ENCODE measurements at regions not wholly inside any gene's neighbourhood (a gene's known extent, or its start where the extent isn't known, plus 50 kb on each side); places are given as distances from the start of the nearest gene placed in this dataset.

DNA sequence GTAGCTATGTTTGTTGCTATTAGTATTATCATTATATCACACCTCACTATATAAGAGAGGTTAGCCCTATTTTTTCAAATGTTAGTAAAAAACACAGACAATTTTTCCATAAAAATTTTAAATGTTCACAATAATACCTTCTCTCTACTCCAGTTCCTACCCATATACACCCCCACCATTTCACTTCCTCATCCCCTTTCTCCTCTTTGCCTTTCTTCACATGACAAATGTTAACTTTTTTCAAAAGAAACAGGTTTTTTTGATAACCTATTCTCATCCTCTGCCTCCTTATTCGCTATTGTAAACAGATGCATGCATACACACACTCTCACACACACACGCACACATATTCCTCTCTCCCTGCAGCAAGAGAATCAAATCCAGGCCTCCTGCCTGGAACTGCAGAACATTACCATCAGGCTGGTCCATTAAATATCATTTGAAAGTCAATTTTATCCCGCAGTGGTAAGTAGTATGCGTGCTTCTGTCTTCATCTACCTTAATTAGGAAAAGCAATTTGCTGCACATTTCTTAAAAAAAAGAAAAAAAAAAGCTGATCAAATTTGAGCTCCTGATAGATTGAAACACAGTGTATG is 55.5 kb downstream of the MID1IP1 start:
- DNase-seq = no peak

GRCh38 chrX:38857736-38858523 is 56.7 kb downstream of the MID1IP1 start:
- no peak for DNase-seq

GRCh38 chrX:38859602-38860001 is 58.3 kb downstream of the MID1IP1 start:
- no peak for DNase-seq

DNA sequence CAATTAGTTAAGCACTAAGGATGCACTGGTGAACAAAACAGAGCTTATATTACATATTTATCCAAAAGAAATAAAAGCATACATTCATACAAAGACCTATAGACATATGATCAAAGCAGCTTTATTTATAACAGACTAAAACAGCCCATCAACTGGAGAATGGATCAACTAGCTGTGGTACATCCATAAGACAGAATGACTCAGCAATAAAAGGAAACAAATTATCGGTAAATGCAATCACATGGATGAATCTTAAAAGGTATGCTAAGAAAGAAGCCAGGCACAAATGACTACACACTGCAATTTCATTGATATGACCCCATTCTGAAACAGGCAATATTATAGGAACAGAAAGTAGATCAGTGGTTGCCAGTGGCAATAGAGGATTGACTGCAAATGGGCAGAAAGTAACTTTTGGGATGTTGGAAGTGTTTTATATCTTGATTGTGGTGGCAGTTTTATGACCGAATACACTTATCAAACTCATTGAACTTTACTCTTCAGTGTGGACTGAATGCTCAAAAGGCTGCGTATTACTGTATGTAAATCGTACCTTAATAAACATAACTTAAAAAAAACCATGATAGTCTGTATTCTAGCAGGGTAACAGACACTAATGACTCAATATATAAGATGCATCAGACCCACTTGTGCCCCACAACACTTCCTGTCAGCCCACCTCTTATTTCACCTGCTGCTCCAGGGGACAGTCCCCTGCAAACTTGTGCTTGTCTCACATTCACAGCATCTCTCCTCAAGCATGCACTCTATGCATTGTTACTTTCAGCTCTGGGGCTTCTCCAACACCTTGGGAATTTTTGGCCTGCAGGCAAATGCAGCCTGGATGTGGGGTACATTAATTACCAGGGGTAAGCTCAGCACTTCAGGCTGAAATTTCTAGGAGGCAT is 59.1 kb downstream of the MID1IP1 start:
- DNase-seq = no peak

DNA sequence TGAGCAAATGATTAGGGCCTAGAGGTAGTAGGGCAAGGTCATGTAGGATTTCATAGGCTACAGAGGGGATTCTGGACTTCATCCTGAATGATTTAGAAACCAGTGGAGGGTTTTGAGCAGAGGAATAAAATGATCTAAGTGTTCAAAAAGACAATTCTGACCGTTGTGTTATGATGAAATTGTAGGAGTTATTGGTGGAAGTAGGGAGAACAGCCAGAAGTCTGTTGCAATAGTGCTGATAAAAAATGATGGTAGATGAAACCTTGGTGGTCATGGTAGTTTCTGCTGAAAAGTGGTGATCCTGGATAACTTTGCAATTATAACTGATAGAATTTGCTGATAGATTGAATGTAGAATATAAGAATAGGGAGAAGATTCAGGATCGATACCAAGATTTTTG is 60.2 kb downstream of the MID1IP1 start:
- DNase-seq = no peak

DNA sequence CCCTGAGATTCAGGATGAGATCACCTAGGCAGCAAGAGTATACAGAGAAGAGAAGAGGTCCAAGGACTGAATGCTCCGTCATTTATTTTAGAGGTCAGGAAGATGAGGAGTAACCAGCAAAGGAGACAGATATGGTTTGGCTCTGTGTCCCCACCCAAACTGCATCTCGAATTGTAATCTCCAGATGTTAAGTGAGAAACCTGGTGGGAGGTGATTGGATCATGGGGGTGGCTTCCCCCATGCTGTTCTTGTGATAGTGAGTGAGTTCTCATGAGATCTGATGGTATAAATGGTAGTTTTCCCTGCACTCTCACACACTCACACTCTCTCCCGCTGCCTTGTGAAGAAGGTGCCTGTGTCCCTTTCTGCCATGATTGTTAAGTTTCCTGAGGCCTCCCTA is 60.8 kb downstream of the MID1IP1 start:
- no peak for DNase-seq

DNA sequence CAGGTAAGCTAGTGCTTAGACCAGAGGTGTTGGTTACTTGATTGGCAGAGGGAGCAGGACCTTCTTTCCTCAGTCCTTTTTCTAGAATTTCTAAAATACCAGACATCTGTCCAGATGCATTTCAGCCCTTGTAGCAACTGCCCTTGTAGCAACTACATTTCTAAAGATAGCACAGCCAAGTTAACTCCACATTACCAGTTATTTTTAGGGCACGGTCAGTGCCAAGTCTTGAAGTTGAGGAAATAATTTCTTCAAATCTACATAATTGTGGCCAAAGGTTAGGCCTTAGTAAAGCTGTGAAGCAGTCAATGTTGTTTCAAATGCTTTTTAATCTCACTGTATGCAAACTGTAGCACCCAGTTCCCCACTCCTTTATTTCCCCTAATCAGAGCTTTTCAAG is 62.9 kb downstream of the MID1IP1 start:
- DNase-seq = no peak

DNA sequence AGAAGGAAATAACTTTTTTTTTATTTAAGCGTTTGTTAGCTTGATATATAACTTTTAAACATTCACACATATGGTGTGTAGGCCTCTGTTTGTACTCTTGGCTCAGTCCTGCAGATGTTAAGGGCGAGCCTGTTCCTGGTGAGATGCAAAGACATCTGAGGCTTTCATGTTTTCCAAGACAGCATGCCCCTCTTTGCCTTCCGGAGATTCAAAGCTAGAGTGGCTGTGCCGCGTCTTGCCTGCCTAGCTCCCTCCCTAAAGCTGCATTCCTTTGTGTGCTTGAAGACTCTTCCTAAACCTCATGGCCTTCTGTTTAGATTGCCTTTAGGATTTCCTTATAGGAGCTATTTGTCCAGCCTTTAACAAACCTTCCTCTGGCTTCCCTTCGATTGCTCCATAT is 67.1 kb downstream of the MID1IP1 start:
- DNase-seq = no peak

DNA sequence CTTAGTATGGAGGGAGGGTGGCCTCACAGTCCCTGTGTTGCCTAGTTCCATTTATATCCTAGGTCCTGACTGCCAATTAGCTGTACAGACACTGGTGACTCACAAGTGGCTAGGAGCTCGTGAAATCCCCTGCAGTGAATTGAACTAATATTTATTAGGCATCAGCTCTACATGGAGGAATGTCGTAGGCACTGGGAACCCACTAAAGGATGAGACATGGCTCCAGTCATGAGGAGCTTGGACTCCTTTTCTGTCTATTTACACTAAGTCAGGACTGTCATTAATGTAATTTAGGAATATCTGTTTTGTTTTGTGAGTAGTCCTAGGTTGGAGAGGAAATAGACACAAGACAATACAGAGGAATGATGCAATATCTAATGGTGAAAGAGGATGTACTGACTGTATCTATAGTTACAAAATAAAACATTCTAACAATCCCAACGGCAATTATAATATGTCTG is 67.7 kb downstream of the MID1IP1 start:
- no peak for DNase-seq

DNA sequence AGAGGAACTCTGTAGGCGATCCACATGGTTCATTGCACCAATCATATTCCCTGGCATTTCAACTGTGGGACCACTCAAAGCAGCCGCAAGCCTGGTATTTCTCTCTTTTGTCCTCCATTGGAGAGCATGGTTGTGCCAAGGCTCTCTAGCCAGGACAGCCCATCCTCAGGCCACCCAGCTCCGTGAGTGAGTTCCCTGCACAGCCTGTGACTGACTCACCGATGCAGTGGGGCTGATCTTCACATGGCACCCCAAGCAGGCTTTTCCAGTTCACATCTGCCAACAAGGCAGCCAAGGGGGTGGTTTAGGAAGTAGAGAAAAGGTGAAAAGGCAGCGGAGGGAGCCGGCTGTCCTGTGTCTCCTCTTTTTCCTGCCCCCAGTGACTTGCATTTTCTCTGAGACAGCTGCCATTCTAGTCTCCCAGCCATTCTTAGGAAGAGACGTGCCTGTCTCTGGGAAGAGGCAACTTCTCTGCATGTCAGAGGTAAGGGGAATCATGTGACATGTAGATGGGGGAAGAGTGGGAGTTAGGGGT is 69.2 kb downstream of the MID1IP1 start:
- no peak for DNase-seq

- no peak for DNase-seq
Observed at GRCh38 chrX:38871129-38872029, 70.1 kb downstream of the MID1IP1 start.

DNA sequence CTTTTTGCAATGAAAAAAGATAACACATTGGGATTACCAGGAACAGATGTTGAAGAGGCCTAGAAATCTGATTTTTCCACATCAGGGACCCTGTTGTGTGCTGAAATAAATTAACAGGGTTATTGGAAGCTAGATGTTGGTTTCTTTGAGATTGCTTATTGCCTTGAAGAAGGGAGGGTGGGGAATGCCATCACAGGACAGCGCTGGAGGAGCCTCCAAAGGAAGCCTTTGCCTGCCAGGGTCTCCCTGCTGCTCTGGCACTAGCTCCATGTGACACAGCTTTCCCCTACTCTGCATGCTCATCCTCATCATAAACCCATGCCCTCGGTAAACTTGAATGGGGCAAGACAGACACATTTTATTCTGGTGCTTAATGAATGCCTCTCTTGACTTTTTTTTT is 76.1 kb downstream of the MID1IP1 start:
- DNase-seq = no peak

DNA sequence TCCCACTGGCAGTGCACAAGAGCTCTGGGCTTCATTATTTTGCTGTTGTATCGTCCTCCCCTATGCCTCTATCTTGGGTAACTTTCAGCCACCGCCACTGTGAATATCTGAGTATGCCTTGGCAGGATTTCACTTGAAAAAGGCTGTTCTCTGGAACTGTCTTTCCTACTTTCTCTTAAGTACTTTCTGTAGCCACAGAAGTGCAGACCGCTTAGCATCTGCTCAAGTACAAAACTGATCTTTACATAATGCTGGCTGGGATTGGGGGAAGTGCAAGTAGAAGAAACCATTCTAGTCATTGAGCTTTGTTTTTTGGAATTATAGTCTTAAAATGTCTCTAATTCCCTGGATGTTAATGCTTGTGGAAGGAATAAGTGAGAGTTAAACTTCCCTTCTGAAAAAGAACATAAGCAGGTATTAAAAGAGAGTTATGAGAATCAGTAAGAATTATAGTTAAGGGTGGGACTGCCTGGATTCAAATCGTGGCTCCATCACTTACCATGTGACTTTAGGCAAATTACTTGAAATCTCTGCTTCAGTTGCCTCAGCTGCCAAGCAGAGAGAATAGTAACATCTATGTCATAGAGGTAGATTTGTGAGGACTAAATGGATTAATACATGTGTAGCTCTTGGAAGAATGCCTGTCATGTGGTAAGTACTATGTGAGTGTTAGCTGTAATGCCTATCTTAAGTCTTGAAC is 77.5 kb downstream of the MID1IP1 start:
- DNase-seq = no peak

DNA sequence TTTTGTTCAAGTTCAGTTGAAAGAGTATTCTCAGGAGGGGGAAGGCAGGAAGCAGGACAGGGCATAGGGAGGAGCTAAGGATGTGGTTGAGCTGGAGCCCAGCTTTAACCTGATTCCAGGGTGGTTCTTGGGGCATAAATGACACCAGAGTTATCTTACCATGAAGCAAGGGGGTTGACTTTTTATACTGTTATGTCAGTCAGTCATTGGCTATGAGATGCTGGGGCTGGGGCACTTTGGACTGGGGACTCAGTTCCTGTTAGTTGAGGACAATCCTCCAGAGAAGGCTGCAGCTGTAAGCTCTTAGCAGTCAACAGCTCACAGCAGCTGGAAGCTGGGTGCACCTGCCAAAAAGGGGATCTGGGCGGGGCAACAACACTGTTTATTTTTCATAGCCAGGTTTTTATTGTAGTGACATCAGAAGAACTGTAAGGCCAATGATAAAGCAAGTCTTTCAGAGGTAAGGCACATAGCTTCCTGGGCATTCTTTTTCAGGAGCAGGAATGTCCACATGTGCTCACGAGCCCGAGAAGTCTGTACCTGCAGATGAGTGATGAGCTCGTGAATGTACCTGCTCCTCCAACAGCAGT is 78.5 kb downstream of the MID1IP1 start:
- peak; percentile 12 for DNase-seq

DNA sequence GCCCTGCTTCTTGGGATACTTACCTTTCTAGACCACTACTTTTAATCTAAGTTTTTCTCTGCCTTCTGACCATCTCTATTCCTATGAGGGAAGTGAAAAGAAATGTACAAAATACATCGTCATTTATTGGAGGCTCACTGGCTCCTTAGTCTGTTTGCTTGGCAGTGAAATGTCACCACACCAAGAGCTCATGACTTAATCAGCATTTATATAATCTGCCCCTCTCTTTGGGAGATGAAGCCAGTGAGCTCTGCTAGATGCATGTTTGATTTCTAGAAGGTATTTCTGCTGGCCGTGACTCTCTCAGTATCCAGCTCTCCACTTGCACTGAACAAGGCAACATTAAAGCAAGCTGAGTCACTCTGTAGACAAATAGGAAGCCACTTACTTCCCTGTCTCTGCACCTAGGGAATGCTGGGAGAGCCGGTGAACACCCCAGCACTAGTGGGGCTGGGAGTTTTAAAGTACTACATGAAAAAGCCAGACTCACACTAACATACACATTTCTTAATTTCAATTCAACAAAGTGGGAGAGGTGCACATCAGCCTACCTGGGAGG is 79.1 kb downstream of the MID1IP1 start:
- DNase-seq = no peak

DNA sequence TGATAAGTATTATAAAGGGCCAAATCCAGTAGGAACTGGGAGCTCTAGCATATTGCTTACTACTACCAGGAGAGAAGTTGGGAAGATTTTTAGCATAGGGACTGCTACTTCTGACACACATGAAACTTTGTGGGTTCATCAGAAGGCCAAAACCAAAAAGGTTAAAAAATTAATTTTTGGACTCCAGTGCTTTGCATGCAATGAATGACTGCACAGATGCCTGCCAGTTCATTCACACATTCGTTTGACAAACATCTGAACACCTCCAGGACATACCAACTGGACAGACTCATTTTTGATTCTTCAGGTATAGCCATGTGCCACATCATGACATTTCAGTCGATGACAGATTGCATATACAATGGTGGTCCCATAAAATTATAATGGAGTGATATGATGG is 79.8 kb downstream of the MID1IP1 start:
- DNase-seq = no peak

DNA sequence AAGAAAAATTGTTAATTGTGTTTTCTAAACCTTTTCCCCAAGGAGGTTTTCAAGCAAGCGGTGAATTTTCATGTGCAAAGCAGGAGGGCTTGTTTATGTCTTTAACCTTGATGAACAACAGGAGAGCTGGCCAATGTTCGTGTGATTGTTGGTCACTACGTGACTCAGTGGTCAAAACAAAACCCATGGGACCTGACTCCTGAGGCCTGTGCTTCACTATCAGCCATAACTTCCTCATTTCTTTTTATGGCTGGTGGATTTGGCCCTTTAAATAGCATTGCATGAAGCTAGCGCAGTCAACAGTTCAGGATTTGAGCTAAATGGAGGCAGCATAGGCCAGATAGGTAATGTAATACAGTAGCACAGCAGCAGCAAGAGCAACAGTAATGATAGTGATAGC is 80.5 kb downstream of the MID1IP1 start:
- DNase-seq = no peak

- DNase-seq = no peak
Observed at GRCh38 chrX:38882894-38883626, 81.8 kb downstream of the MID1IP1 start.

DNA sequence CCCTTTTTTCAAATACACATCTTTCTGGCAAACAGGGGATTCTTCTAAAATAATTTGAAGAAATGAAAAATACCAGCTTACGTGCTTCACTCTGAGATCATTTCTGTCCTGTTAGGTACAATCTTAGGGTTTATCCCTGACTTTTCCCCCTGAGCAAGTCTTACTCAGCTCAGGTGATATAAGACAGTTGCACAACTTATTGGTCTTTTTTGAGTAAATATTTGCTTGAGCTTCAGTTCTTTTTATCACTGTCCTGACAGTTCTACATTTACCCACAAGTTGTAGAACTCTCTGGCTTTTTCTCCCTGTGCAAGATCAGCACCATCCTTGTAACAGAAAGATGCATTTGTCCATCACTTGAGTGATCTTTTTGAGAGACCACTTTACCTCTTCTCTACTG is 84.9 kb downstream of the MID1IP1 start:
- no peak for DNase-seq

GRCh38 chrX:38887222-38887621 is 86.0 kb downstream of the MID1IP1 start:
- no peak for DNase-seq
